Embryonic facial prominence (tissue), 1 donor: ENCODE measurements at regions not wholly inside any gene's neighbourhood (a gene's known extent, or its start where the extent isn't known, plus 50 kb on each side); places are given as distances from the start of the nearest gene placed in this dataset.
"Not testable (repeated sequence)": the region's sequence is repeated elsewhere in the genome, so short reads cannot be mapped to it uniquely, and the experiment has no call there.

Source experiments
- DNase-seq: peaks from one replicate; pipeline ENCODE4 v3.0.0-alpha.2; 2016; ENCODE audit errors: extremely low spot score

DNA sequence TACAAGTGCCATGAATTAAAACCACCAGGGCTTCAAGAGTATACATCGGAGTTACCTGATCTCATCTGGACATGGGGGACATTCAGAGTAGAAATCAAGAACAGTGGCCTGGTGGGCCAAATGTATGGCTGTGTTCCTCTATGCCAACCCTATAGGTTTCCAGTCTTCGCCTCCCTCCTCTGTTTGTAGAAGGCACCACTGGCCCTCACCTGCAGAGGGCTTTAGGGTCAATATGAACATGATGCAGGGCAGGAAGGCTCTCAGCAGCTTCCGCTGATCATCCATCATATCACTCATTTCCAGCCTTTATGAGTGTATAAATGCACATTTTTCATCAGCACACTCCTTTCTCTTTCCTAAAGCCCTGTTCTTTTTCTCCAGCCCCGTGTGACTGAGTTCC is 555.5 kb upstream of the BRINP1 start:
- no peak for DNase-seq

DNA sequence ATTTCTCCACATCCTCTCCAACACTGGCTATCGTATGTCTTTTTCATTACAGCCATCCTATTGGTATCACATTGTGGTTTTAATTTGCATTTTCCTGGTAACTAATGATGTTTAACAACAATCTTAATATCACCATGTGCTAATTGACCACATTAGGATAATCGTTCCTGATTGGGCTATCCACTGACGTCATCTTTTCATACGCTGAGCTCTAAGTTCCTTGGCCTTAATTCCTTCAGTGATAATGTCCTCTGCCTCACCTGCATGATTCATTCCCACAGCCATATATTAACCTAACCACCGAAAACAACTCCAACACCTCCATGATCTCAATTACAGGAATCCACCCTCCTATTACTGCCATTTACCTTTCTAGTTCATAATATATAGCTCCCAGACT is 547.9 kb upstream of the BRINP1 start:
- no peak for DNase-seq

DNA sequence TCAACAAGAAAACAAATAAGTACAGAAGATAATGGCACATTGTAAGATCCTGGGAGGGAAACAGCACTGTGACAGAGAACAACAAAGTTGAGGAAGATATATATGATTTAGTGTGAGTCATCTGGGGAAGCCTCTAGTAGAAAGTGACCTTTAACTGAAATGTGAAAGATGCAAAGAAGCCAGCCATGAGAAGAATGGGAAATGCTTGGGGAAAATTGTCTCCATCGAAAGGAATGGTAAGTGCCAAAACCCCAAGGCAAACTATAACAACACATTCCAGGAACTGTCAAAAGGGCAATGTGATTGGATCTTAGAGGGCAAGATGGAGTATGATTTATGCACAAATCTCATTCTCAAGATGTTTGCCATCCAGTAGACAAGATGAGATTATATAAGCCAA is 537.8 kb upstream of the BRINP1 start:
- DNase-seq: no peak

DNA sequence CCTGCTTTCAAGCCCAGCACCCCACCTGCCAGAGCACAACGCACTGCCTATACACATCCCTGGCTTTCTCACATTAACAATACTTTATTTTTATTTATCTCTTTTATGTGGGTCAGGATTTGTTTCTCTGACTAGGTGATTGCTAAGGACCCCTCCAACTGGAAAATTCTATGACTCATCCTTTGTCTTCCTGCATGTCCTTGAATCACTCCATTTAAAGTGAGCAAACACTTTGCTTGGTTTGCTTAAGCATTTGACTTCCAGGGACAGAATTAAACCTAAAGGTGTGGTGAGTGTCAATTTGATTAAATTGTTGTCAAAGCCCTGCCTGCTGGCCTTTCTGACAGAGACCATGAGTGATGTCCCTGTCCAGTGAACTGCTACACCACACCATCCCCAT is 536.5 kb upstream of the BRINP1 start:
- DNase-seq: no peak

DNA sequence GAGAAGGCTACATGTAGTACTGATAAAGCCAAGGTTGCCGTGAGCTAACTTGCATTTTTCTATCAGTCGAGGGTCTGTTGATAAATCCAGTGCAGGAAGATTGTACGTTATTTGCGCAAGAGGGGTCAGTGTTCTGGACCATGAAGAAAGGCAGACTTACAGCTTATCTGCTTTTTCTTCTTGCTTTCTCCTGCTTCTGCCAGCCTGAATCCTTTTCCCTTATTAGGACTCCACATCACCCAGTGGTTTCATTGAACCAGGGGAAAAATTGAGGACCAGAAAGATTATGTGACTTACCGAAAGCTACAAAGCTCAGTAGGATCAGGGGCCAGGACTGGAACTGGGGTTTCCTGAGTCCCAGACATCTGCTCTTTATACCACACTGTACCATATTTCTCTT is 534.6 kb upstream of the BRINP1 start:
- DNase-seq: no peak

DNA sequence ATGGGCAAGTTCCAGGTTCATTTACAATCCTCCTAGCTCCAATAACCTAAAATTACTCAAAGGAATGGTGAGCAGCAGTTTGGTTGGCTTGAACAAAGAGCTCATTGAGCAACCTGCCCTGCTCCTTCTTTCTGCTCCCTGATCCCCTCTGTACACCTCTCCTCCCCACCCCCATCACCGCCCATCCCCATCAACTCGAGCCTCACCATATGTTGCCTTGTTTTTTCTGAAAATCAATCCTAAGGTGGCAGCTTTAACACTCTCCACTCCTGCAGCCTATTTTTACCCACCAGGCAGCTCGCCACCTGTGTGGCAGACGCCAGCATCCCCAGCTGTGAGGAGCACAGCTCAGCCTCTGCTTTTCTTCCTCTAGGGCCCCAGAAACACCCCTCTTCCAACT is 533.4 kb upstream of the BRINP1 start:
- DNase-seq: no peak

DNA sequence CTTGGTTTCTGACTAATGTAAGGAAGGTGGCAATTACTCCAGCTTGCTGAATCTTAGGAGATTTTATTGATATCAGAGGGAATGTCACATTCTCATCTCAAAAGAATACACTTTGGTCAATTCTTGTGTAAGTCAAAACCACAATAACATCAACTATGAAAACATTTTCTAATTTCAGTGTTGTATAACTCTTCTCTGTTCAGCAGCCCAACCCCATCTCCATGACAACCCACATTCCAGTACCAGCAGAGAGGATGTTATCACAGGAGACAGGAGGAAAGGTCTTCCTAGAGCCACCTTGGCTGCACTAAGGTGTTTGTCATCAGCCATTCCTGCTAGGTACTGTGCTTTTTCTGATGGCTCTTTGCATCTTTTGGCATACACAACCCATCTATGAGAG is 529.1 kb upstream of the BRINP1 start:
- DNase-seq: no peak

DNA sequence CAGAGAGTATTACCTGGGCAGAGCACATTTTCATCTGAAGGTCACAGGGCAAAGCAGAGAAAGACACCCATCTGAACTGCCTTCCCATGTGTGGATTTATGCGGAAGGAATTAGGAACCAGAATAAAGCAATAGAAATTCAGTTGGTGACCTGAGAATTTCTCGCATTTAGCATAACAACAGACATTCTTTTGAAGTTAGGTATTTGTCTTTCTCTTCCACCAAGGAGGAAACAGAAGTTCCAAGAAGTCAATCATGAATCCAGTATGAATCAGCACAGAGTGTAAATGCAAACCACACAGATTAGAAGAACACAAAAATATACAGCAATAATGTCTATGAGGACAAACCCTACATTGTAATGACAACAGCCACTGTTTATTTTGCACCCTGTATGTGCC is 515.2 kb upstream of the BRINP1 start:
- no peak for DNase-seq

DNA sequence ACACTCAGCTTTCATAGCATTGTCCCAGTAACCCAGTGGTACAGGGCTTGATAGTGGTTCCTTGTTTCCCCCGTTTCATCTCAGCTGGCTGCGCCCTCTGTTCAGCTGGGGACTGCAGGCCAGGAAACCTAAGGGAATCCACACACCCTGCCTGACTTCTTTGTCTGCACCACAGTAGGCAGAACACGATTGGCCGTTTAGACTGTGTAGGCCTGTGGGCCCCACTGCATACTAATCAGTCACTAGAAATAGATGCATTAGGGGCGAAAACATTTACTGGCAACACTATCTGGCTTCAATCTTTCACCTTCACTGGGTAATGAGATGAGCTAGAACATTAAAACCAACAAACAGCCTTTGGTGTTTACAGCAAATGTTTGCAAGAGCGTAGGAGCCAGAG is 512.7 kb upstream of the BRINP1 start:
- no peak for DNase-seq

DNA sequence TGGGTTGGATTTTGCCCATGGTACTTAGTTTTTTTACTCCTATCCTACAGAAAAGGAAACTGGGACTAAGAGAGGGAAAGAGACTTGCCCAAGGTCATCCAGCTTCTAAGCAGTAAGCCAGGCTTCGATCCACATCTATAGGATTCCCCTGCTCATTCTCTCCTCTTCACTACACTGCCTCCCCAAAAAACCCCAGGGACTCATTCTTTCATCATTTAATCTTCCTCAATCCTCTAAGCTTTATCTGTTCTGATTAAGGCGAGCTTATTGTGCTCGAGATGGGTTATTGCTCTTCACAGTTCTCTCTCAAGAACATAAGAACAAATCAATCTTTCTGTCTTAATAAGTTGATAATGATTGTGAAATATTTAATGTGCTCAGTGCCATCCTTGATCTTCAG is 511.1 kb upstream of the BRINP1 start:
- no peak for DNase-seq

DNA sequence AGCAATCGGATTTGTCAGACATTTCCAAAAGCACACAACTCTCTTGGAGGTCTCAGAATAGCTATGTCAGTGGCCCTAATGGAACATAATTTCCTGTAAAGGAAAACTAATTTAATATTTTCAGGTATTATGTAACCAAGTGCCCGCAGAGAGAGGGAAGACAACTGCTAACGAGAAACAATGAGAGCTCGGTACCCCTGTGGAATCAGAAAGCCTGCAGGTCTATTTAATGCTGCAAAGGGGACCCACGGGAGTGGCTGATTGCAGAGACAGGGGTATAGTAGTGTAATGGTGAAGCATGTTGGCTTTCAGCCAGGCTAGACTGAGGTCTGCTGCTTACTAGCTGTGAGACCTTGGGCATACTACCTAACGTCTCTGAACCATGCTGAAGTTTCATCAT is 508.1 kb upstream of the BRINP1 start:
- DNase-seq: no peak

DNA sequence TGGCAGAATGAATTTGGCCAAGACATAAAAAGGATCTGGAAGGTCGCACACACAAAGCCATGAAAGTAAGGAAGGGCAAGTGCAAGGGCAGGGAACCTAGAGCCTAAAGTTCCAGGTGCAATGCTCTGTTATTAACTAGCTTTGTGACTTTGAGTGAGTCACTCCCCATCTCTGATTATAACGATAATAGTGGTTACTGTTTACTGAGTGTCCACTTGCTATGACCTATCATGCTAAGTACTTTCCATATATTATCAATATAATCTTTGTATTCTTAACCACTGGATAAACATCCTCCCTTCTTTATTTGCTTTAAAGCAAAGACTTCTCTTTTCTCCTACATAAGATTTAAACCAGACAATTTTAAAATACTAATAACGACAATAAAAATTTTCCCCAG is 504.6 kb upstream of the BRINP1 start:
- DNase-seq: no peak

DNA sequence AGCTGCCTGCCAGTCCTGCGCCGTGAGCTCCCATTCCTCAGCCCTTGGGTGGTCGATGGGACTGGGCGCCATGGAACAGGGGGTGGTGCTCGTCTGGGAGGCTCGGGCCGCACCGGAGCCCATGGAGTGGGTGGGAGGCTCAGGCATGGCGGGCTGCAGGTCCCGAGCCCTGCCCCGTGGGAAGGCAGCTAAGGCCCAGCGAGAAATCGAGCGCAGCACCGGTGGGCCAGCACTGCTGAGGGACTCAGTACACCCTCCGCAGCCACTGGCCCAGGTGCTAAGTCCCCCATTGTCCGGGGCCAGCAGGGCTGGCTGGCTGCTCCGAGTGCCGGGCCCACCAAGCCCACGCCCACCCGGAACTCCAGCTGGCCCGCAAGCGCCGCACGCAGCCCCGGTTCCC is 501.0 kb upstream of the BRINP1 start:
- not testable (repeated sequence) for DNase-seq

DNA sequence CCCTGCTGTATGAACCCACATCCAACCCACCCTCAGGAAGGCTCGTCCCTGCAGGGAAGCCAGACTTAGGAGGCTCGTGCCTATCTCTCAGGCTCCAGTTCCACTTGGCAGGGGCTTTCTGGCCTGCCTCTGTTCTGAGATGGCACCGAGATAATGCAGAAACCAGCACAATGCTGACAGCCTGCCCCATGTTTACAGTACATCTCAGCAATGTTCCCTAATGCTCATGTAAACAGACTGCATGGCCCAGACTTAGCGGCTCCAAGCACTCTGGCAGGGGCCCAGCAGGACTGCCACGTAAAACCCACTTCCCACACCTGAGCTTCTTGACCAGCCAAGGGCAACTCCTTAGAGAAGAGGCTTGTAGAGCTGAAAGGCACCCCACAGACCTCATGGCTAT is 499.5 kb upstream of the BRINP1 start:
- no peak for DNase-seq

DNA sequence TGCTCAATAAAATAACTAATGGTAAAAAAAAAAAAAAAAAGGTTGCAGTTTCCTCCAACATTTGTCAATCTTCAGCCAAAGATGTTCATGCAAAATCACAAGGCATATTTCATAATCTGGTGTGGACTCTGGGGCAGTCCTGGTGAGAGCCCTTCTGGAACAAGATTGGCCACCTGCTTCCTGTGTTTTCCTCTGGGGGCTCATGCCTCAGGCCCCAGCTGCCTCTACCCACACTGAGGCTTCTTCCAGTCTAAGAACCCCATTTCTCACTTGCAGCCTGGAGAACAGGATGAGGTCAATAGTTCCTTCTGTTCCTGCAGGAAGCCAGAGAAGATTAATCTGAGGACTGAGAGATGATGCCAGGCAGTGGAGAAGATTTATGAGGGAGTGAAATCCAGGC is 492.6 kb upstream of the BRINP1 start:
- no peak for DNase-seq

DNA sequence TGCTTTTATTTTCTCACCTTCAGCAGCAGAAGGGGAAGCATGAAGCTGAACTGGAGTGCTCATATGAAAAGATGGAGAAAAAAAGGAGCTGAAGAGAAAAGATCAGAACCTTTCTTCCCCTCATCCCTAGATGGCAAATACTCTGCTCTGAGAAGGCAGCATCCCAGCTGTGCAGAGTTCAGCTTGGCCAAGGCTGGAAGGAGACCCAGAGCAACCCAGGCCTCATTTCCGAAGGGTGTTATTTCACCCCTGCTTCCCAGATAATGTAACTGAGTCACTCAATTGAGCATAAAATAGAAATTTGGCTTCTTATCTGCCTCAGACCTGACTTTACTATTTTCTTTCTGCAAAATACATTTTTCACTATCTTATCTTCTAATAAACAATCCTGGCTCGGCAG is 489.9 kb upstream of the BRINP1 start:
- no peak for DNase-seq

DNA sequence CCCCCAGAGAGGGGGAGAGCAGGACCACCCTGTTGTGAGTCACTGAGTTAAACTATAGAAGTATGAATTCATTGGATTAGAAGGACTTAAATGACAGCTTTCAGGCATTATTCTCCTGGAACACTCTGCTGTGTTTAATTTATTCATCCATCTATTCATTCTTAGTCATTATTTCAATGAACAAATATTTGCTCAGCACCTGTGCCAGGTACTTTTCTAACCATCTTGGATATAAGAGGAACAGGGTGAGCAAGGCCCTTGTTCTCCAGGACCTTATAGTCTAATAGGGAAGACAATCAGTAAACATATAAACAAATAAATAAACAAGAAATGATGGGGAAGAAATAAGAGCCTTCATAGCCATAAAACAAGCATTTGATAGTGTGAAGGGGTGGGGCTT is 483.9 kb upstream of the BRINP1 start:
- DNase-seq: no peak

DNA sequence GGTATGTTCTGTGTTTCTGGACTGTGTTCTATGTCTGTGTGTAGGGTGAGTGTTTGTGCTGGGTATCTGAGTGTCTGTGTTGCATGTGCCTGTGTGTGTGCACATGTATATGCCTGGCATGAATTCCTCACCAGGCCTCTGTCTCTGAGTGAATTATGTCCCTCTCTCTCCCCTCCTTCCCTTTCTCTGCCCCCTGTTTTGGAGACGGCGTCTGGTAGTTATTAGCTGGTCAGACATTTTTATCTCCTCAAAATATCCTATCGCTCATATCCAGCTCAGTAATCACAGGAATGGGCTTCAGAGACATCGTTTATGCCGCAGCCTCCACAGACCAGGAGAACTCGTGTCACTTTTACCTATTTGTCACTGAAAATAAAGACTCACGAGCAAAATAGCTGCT is 483.2 kb upstream of the BRINP1 start:
- no peak for DNase-seq

DNA sequence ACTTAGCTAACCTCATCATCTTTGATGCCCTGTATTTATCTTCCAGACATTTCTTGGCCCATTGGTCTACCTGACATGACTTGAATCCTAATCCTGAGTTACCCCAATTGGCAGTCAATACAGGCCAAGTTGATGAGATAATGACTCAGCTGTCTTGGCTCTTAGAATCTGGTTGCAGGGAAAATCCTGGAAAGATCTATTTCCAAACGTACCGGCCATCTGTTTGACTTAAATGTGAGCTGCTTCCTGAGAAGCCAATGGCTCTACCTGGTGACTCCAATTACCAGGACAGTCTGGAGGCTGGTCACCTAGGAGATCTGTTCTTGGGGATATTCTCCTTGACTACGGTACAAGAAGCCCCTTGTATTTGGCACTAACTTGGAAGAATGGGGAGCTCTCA is 475.2 kb upstream of the BRINP1 start:
- DNase-seq: no peak

DNA sequence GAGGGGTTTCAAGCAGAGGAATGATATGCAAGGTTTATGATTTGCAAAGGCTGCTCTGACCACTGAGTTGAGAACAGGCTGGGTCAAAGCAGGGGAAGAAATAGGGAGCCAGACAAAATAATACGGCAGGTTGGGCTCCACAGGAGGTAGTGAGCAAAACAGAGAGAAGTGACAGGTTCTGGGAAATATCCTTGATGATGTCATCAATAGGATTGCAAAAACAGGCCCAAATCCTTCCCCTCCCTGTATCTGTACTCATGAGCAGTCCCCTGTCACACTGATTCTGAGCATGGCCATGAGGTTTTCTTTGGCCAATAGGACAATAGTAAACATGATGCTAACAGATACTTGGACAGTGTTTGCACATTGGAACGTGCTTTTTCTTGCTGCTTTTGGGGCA is 471.8 kb upstream of the BRINP1 start:
- DNase-seq: no peak

DNA sequence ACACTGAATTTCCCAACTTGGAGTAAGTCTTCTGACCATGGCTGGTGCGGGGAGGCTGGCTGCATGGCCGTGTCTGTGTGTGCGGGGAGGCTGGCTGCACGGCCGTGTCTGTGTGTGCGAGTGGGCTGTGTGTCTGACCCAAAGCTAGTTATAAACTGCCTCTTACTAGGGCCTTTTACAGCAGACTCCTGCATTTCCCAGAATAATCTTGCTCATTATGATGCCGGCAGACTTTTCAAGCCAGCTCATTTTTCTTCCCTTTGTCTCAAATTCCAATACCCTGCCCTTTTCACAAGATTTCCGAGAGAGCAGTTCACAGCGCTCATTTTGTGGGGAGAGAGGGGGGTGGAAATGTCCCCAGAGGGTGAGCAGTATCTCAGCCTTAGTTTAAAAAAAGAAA is 470.7 kb upstream of the BRINP1 start:
- DNase-seq: no peak

DNA sequence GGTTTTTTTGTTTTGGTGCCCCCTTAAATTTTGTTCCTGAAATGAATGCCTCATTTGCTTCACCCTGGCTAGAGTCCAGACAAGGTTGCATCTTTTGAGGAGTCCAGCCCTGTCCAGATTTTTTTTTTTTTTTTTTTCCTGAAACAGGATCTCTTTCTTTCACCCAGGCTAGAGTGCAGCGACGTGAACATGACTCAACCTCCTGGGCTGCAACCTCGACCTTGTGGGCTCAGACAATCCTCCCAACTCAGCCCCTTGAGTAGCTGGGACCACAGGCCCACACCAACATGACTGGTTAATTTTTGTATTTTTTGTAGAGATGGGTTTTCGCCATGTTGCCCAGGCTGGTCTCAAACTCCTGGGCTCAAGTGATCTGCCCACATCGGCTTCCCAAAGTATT is 469.0 kb upstream of the BRINP1 start:
- DNase-seq: no peak

DNA sequence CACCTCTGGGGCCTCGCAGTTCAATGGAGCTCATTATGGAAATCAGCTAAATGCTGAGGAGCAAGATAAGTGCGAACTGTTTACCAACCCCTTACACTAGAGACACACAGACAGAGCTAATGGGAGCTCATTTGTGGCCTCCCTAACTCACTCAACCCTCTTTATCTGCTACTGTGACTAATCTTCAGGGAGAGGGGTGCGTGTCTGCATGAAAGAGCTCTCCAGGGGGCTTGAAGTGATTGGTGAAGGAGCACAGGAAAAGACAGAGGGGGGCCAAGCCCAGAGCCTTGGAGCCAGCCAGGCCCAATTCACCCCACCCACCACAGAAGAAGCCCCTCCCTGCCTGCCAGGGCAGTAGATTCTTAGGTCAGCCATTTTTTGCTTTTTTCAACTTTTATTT is 466.8 kb upstream of the BRINP1 start:
- DNase-seq: no peak

DNA sequence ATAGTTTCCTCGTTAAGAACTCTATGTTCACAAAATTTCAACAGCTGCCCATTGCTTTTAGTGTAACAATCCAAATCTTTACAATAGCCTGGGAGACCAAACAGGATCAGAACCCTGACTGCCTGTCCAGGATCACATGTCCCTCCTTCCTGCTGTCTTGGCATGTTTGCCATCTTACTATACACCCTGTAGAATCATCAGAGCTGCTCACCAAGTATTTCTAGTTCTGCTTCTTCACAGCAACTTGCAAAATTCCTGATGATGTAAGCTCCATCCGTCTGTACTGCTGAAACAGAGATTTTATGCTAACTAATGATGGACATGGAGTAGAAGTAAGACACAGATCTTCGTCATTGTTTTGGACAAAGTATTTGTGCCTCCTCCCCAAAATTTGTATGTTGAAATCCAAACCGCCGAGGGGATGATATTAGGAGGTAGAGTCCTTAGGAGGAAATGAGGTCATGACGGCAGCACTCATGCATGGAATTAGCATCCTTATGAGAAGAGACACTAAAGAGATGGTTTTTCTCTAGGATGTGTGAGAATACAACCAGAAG is 464.9 kb upstream of the BRINP1 start:
- no peak for DNase-seq

DNA sequence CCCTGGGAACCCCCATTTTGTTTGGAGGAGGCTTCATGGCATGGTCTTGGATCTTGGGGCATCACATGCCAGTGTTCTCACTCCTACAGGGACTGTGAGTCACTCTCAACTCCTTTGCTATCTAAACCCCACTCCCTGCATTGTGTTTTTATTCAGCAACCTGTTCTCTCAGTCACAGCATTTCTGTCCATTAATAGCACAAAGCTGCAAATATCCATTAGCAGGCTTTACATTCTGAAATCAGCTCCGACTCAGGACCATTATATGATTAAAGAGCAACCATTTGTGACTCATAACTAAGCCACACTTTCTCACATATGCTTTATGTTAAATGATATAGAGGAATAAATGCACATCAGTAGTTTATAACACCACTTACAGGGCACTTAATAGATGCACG is 462.1 kb upstream of the BRINP1 start:
- no peak for DNase-seq
